ENCODE measurements at regions not wholly inside any gene's neighbourhood (a gene's known extent, or its start where the extent isn't known, plus 50 kb on each side); places are given as distances from the start of the nearest gene placed in this dataset.

DNA sequence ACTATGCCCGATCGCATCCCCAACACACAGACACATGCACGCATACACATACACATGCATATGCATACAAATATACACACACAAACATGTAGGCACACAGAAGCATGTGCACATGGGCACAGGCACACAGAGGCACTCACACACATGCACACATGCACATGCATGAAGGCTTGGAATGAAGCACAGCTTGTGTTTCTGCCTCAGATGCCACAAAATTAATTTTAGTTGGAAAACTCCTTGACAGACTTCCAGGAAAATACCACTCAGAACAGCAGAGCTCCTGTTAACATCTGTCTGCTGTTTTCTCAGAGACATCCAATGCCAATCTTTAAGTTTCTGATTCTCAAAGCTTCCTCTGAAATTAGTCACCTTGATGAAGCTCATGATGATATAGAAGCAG, 532.7 kb downstream of the RFC3 start:
- TF ChIP-seq POLR2A (IDR thresholded peaks at IDR 0.05; ENCODE audit: low read depth, low read length) (no peak), POLR2AphosphoS5 (IDR thresholded peaks at IDR 0.05; ENCODE audit: low read depth, low read length) (no peak)
